ENCODE measurements at regions not wholly inside any gene's neighbourhood (a gene's known extent, or its start where the extent isn't known, plus 50 kb on each side); places are given as distances from the start of the nearest gene placed in this dataset.
A peak's percentile ranks its signal among the peaks of the same experiment; 100 is the strongest.

DNA sequence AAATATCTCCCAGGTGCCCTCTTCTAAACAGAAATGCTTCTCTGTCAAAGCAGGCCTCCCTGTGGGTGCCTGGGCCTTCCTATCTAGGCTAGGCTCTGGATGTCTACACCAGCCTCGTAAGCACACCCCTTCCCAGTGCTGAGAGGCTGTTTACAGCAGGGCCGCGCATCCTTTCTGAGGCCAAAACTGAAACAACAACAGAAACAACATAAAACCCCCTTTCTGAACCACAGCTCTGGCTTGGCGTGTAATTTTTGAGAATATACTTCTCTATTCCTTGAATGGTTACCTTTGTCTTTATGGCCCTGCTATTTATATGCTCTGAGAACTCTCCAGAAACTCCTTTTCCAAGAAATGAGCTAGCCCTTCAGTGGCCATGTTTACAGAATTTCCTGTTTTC, 118.4 kb downstream of the BCL2L11 start:
- Histone ChIP-seq H3K4me1 (ENCODE audit: insufficient read depth, low read length) (no peaks in the 10 kb centered on the region), H3K9ac (ENCODE audit: low read depth, low read length) (no peak overlapping the region), H2AFZ (ENCODE audit: low read depth, low read length) (no peak overlapping the region), H3K4me2 (ENCODE audit: insufficient read depth, low read length) (no peak overlapping the region), H3K79me2 (ENCODE audit: insufficient read depth, low read length) (no peaks in the 10 kb centered on the region), H3K36me3 (ENCODE audit: insufficient read depth, low read length) (peaks cover 23% of the 10 kb centered on the region), H3K4me3 (ENCODE audit: low read depth in 1 of 2, low read length in 2 of 2) (no peak overlapping the region), H3K9me3 (ENCODE audit: insufficient read depth, low read length, severe bottlenecking) (no peaks in the 10 kb centered on the region), H4K20me1 (ENCODE audit: insufficient read depth, low read length) (no peaks in the 10 kb centered on the region), H3K27me3 (ENCODE audit: insufficient read depth, low read length, poor library complexity) (no peaks in the 10 kb centered on the region), H3K27ac (ENCODE audit: low read length) (peak overlapping the region; percentile 29; the same call in 1 of the 2 replicates)
- DNase-seq = no peak
- no peak for TF ChIP-seq CTCF (IDR thresholded peaks at IDR 0.05; ENCODE audit: borderline replicate concordance, extremely low read depth, low read length, poor library complexity, severe bottlenecking)
- no peak for TF ChIP-seq EZH2 (IDR thresholded peaks at IDR 0.05; ENCODE audit: borderline replicate concordance, low read depth, low read length, severe bottlenecking)
- peak; percentile 37; the same call in 1 of the 3 replicates for ATAC-seq (ENCODE audit: insufficient read depth, low read depth)

DNA sequence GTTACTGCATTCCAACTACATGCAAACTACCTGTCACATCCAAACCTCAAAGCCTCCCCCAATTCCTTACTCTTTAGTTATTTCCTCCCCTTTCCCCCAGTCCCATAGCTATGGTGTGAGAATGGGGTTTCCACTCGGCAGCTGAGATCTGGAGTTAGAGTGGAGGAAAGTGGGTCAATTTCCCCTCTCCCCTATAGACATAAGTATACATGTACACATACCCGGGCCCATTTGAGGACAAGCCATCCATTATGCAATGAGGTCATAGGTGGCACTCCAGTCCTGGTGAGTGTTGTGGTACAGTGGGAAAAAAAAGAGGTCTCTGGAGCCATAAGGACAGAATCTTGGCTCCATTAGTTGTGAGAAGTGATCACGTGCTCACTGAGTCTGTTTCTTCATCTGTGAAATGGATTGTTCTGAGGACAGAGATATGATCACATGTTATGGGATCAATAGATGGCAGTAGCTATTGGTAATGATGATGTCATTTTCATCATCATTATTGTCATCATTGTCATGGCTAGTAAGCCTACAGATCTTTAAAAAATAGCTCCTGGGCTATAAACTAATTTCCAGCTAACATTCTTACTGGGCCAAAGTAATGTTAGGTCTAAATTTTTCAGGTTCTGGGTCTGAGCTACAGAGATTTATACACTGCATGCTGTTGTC, 119.0 kb downstream of the BCL2L11 start:
- H4K20me1 ChIP-seq (ENCODE audit: insufficient read depth, low read length) = no peaks in the 10 kb centered on the region
- no peak for ATAC-seq (ENCODE audit: insufficient read depth, low read depth)
- H3K79me2 ChIP-seq (ENCODE audit: insufficient read depth, low read length) = no peaks in the 10 kb centered on the region

GRCh38 chr2:111243295-111243694, 122.6 kb downstream of the BCL2L11 start:
- Histone ChIP-seq H3K4me1 (ENCODE audit: insufficient read depth, low read length) (no peaks in the 10 kb centered on the region), H3K4me3 (ENCODE audit: low read depth in 1 of 2, low read length in 2 of 2) (no peak overlapping the region), H4K20me1 (ENCODE audit: insufficient read depth, low read length) (no peaks in the 10 kb centered on the region), H3K36me3 (ENCODE audit: insufficient read depth, low read length) (peaks cover 29% of the 10 kb centered on the region), H3K9ac (ENCODE audit: low read depth, low read length) (no peak overlapping the region), H3K27me3 (ENCODE audit: insufficient read depth, low read length, poor library complexity) (no peaks in the 10 kb centered on the region), H3K79me2 (ENCODE audit: insufficient read depth, low read length) (no peaks in the 10 kb centered on the region), H3K9me3 (ENCODE audit: insufficient read depth, low read length, severe bottlenecking) (no peaks in the 10 kb centered on the region), H3K4me2 (ENCODE audit: insufficient read depth, low read length) (no peak overlapping the region), H3K27ac (ENCODE audit: low read length) (no peak overlapping the region), H2AFZ (ENCODE audit: low read depth, low read length) (no peak overlapping the region)
- ATAC-seq (ENCODE audit: insufficient read depth, low read depth) (no peak), DNase-seq (no peak)
- TF ChIP-seq EZH2 (IDR thresholded peaks at IDR 0.05; ENCODE audit: borderline replicate concordance, low read depth, low read length, severe bottlenecking) (no peak), CTCF (IDR thresholded peaks at IDR 0.05; ENCODE audit: borderline replicate concordance, extremely low read depth, low read length, poor library complexity, severe bottlenecking) (no peak)

More for the DNA sequence above, 119.0 kb downstream of the BCL2L11 start:
- Histone ChIP-seq H3K4me3 (ENCODE audit: low read depth in 1 of 2, low read length in 2 of 2) (no peak overlapping the region), H3K9me3 (ENCODE audit: insufficient read depth, low read length, severe bottlenecking) (no peaks in the 10 kb centered on the region), H3K4me1 (ENCODE audit: insufficient read depth, low read length) (no peaks in the 10 kb centered on the region), H3K27ac (ENCODE audit: low read length) (no peak overlapping the region; the same call in 1 of the 2 replicates), H3K9ac (ENCODE audit: low read depth, low read length) (no peak overlapping the region), H2AFZ (ENCODE audit: low read depth, low read length) (no peak overlapping the region), H3K36me3 (ENCODE audit: insufficient read depth, low read length) (peaks cover 23% of the 10 kb centered on the region), H3K27me3 (ENCODE audit: insufficient read depth, low read length, poor library complexity) (no peaks in the 10 kb centered on the region), H3K4me2 (ENCODE audit: insufficient read depth, low read length) (no peak overlapping the region)
- DNase-seq = no peak
- no peak for TF ChIP-seq CTCF (IDR thresholded peaks at IDR 0.05; ENCODE audit: borderline replicate concordance, extremely low read depth, low read length, poor library complexity, severe bottlenecking)
- TF ChIP-seq EZH2 (IDR thresholded peaks at IDR 0.05; ENCODE audit: borderline replicate concordance, low read depth, low read length, severe bottlenecking) = no peak
